UCSD-AML1 (cell line): ENCODE measurements at regions not wholly inside any gene's neighbourhood (a gene's known extent, or its start where the extent isn't known, plus 50 kb on each side); places are given as distances from the start of the nearest gene placed in this dataset.

Experiments
- DNase-seq: peaks from one replicate; lab custom pipeline; 2025; ENCODE audit not compliant: unreplicated experiment; lab: John Stamatoyannopoulos, UW

DNA sequence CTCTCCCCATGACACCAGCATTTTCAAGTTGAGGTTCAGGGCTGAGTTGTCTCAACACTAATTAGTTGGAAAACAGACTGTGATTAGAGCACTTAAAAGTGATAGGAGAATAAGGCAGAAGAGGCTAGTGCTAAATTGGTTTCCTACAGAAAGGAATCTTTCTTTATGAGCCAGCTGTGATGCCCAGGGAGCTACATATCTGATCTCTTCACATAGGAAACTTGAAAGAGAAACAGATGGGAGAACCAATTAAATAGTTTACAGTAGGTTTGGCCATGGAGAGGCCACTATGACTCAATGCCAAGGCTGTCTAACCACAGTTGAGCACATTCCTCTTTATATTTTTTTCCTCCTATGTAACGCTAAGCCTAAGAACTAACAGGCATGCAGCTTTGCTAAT is 418.3 kb upstream of the CYRIA start:
- no peak for DNase-seq

DNA sequence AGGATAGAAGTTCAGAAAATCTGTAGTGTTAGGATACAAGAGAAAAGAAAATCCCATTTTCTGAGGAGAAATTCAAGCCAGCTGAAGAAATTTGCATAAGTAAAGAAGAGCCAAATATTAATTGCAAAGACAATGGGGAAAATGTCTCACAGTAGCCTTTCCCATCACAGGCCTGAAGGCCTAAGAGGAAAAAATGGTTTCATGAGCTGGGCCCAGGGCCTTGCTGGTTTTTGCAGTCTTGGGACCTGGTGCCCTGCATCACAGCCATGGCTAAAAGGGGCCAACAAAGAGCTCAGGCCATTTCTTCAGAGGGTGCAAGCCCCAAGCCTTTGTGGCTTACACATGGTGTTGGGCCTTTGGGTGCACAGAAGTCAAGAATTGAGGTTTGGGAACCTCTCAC is 413.6 kb upstream of the CYRIA start:
- DNase-seq, result no peak

GRCh38 chr2:17076533-17076932 is 410.9 kb upstream of the CYRIA start:
- DNase-seq, result no peak

GRCh38 chr2:17070711-17071110 is 405.1 kb upstream of the CYRIA start:
- DNase-seq, result no peak

- DNase-seq, result no peak
Observed at GRCh38 chr2:17069564-17069963, 403.9 kb upstream of the CYRIA start.

- DNase-seq, result no peak
Observed at GRCh38 chr2:17068021-17068420, 402.4 kb upstream of the CYRIA start.

DNA sequence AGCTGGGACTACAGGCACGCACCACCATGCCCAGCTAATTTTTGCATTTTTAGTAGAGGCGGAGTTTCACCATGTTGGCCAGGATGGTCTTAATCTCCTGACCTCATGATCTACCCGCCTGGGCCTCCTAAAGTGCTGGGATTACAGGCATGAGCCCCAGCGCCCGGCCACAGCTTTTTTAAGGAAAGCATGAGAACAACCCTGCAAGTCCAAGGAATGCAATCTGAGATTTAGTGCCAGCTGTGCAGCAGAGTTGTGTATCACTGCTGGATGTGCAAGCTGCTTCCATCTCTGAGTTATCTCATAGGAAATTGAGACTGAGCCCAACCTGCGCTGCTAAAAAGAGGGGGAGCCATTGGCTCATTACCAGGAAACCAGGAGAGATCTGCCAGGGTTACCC is 399.9 kb upstream of the CYRIA start:
- DNase-seq, result no peak

- DNase-seq, result no peak
Observed at GRCh38 chr2:17061028-17061427, 395.4 kb upstream of the CYRIA start.

DNA sequence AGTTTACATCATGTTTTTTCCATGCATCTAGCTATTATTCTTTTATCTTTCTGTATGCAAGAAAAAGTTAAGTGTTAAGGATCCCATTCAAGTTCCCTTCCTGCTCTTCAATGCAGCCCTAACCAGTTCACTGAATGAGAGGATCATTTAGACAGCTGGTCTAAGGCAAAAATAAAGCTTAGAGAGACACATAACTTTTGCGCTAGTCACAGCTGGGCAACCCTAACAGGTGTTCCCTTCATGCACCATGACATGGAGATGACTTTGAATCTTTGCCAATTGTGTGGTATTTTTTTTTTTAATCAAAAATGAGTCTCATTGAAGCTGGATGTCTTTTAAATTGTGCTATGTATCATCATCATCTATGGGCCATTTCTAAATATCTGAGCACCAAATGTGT is 393.8 kb upstream of the CYRIA start:
- DNase-seq, result no peak

DNA sequence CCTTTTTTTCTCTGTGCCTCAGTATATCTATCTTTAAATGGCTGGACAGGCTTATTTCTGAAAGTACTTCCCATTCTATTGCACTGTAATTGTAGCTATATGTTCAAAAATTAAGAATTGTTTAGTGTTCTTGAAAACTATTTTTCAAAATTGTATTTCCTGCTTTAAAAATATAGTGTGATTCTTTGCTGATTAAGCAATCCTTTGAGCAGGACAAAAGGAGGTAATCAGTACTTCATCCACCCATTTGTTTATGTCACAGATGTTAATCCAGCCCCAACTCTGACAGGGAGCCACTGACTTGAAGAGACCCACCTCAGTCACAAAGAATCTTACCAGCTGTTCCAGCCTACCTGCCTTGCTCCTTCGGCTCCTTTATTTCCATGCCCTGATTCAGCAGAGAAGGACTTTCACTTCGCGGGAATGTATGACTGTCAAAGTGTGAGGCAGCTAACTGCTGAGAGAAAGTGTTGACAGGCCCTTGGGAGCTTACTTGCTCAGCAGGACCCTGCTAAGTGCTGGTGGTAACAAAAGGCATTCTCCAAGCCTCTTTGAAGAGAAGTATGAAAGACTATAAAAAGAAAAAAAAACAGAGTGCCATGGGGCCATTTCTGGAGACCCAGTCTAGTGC is 393.3 kb upstream of the CYRIA start:
- no peak for DNase-seq

GRCh38 chr2:17057109-17058017 is 391.7 kb upstream of the CYRIA start:
- no peak for DNase-seq

DNA sequence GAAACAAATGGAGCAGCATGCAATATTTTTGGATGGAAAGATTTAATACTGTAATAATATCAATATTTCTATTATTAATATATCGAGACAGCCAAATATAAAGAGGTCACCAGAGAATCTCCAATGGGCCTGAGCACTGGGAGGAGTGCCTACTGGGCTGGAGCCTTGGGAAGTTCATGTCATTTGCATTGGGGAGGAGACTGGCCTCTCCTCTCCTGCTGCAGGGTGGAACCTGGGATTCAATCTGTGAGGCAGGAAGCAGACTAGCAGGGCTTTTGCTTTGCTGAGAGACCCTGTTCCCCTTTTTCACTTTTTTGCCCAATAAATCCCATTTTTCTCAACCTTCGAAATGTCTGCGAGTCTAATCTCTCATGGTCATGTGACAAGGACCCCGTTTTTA is 390.6 kb upstream of the CYRIA start:
- no peak for DNase-seq

- no peak for DNase-seq
Observed at GRCh38 chr2:17052001-17052400, 386.4 kb upstream of the CYRIA start.

- no peak for DNase-seq
Observed at GRCh38 chr2:17051538-17051937, 385.9 kb upstream of the CYRIA start.

- no peak for DNase-seq
Observed at GRCh38 chr2:17043173-17043572, 377.5 kb upstream of the CYRIA start.

DNA sequence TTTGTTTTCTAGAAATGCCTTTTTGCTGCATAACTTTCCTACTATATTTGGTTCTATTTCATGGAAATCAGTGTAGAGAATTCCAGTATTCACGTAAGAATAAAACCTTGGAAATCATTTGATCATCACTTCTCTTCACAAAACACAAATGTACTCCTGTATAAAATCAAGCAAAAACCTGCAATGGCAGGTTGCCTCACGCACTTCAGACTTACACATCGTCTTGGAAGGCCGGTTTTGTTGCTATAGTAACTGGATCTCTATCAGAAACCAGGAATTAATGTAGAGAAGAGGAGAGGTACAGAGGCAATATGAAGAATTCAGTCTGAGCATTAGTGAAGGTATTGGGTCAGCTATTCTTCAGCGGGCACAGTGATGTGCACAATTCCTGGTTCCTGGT is 370.7 kb upstream of the CYRIA start:
- no peak for DNase-seq

DNA sequence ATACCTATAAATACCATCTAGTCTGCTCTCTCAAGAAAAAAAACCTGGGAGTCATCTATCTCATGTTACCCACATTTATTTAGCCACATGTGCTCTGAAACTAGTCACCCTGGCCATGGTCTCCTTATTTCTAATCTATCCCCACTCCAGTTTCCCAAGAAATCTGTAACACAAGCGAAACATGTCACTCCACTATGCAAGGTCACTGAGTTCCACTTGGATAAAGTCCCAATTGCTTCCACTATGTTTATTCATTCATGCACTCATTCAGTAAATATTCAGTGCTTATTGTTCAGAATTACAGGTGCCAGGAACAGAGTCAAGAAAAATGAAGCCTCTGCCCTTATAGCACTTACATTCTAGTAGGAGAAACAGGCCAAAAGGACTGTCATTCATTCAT is 369.4 kb upstream of the CYRIA start:
- no peak for DNase-seq

DNA sequence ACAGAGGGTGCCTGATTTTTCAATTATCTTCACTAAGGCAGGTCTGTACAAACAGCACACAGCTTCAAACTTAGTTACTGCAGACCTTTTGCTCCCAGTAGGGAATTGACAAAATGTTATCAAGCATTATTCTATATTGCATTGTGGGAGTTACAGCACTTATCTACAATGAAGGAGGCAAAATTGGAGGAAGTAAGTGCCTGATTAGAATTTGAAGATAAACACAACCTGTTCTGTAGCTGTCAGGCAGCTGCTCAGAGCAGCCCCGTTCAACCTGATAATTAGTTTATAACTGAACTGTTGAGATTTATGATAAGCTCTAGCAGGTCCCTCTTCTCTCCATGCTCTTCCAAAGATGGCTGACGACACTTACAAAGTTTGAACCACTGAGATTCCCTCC is 364.4 kb upstream of the CYRIA start:
- no peak for DNase-seq

DNA sequence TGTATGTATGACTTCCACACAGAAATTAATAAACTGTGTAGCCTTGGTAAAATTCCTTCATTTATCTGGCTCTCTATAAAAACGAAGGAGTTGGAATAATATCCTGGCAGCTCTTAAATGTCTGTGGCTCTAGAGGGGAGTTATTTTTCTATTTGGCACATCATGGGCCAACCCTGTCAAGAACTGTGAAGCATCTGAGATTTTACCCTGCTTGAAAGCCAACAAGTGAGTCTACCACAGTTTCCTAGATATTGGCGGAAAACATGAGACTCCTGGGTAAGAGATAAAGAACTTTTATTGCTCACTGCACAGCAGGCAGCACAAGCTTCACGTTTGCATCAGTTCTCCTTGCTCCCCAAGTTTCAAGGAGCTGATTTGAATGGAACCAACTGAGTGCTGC is 346.7 kb upstream of the CYRIA start:
- DNase-seq, result no peak

GRCh38 chr2:17010104-17010503 is 344.5 kb upstream of the CYRIA start:
- DNase-seq, result no peak

GRCh38 chr2:17000184-17000482 is 334.5 kb upstream of the CYRIA start:
- DNase-seq, result no peak

DNA sequence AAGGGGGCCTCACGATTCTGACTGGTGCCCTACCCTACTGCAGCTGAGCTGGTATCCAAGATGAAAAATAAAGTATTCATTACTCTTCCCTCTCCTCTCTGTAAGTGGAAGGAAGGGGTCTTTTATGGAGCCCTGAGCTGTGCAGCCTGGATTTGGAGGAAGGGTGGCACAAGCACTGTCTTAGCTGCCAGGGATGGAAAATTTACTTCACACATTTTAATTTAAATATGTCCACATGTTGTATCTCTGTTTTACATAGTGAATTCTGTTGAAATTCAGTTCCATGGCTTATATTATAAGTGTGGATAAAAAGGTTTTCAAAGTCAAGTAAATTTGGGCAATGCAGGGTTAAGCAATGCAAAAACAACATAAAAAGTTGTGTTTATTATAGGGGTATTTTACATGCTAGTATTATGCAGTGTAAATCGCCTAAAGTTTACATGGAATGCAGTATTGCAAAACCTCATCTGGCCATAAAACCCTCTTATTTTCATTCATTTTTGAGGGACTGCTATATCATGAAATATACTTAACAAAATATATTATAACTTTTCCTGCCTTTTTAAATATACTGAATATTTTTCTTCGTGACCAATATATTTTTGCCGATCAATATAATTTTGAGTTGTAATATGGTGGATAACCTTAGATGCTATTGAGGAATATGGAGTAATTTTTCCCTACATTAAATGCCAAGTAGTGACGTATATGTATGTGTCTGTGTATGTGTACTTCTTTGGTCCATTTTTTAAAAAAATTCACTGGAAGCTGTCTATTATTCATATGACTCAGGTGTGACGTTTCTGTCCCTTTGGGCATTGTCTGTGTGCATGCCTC is 333.9 kb upstream of the CYRIA start:
- DNase-seq, result no peak
